ENCODE measurements at regions not wholly inside any gene's neighbourhood (a gene's known extent, or its start where the extent isn't known, plus 50 kb on each side); places are given as distances from the start of the nearest gene placed in this dataset.

DNA sequence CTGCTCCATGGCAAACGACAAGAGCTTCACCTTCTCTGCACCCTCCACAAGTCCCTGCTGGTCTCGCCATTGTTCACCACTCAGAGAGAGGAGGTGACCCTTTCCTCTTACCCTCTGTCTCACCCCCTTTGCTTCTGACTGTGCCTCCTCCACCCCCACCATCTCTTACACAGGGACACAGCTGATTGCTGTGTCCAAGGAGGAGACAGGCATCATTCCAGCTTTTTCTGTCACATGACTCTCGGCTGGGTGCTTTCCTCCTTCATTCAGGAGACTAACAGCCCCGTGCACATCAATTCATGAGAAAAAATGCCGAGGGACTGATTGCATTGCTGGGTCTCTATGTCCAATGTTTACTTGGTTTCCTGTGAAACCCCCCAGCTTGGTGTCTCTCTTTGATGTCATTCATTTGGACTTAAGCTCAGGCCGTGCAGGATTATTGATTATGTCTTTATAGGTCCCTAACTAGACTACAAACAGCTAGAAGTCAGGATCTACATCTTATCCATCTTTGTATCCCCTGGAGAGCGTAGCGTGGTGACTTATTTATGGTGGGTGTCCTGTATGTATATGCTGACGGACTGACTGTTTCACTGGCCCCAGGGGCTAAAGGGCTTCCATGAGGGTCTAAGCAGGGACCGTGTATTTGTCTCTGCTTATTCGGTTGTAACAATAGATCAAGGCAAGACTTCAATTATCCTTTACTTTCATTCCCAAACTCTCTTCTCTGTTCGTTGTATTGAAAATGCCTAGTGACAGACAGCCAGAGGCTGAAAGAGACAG, 82.2 kb upstream of the CDH13 start:
- TF ChIP-seq HDGF (IDR thresholded peaks at IDR 0.05; ENCODE audit: borderline replicate concordance) = no peak
- no peak for TF ChIP-seq FOXA1 (IDR thresholded peaks at IDR 0.05)
- no peak for TF ChIP-seq ZNF384 (IDR thresholded peaks at IDR 0.05)
- no peak for TF ChIP-seq TARDBP (IDR thresholded peaks at IDR 0.05)

Measured in HEK293T (cell line).